Mammary epithelial cell (primary cell): ENCODE measurements at regions not wholly inside any gene's neighbourhood (a gene's known extent, or its start where the extent isn't known, plus 50 kb on each side); places are given as distances from the start of the nearest gene placed in this dataset.

ENCODE experiments used
- EZH2 ChIP-seq: IDR thresholded peaks from 2 replicates; pipeline ENCODE4 v1.6.1; 2012; ENCODE audit warnings: low read length, inconsistent platforms, borderline replicate concordance
- TF ChIP-seq, protein P1 (sequence below), 2 donors: IDR thresholded peaks in 1 of 2; conservative IDR thresholded peaks in 1 of 2; 2 replicates each; pipeline ENCODE4 v1.5.1; 2011 to 2012; ENCODE audit warnings: inconsistent platforms in 2 of 2, low read length in 2 of 2, mild to moderate bottlenecking in 2 of 2, control low read depth in 1 of 2, low read depth in 1 of 2; ENCODE audit not compliant: insufficient read depth in 1 of 2; ENCODE audit errors: extremely low read depth in 1 of 2

DNA sequence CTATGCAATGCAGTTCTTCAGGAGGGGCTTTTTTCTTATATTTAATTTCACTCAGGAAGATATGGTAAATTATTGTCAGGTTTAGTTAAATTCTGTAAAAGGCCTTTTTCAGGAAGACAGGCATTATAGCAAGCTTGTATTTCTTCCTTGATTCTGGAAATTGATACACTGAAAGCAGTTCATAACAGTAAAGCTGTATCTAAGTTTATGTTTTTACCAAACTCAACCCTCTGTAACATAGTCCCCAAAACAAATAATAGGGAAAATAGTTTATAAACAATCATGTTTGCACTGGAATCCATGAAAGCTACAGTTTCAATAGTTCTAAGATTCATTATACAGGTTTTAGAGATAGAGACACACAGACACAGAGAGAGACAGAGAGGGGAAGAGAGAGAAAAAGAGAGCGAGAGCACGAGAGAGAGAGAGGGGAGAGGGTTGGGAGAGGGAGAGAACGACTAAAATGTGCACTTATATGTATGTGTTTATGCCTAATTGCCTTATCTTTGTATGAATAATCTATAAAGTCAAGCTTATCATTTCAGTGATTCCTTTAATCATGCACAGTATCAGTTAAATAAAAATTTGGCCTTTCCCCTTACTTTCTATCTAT, 454.4 kb downstream of the RFPL4B start:
- TF ChIP-seq, protein P1, sequence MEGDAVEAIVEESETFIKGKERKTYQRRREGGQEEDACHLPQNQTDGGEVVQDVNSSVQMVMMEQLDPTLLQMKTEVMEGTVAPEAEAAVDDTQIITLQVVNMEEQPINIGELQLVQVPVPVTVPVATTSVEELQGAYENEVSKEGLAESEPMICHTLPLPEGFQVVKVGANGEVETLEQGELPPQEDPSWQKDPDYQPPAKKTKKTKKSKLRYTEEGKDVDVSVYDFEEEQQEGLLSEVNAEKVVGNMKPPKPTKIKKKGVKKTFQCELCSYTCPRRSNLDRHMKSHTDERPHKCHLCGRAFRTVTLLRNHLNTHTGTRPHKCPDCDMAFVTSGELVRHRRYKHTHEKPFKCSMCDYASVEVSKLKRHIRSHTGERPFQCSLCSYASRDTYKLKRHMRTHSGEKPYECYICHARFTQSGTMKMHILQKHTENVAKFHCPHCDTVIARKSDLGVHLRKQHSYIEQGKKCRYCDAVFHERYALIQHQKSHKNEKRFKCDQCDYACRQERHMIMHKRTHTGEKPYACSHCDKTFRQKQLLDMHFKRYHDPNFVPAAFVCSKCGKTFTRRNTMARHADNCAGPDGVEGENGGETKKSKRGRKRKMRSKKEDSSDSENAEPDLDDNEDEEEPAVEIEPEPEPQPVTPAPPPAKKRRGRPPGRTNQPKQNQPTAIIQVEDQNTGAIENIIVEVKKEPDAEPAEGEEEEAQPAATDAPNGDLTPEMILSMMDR (conservative IDR thresholded peaks at IDR 0.05 in 1 of 2, IDR thresholded peaks at IDR 0.05 in 1 of 2; ENCODE audit: extremely low read depth in 1 of 2, insufficient read depth in 1 of 2, low read depth in 1 of 2, low read length in 2 of 2) = no peak
- TF ChIP-seq EZH2 = no peak
